ENCODE measurements at regions not wholly inside any gene's neighbourhood (a gene's known extent, or its start where the extent isn't known, plus 50 kb on each side); places are given as distances from the start of the nearest gene placed in this dataset.
A peak's percentile ranks its signal among the peaks of the same experiment; 100 is the strongest.
"Not testable (repeated sequence)": the region's sequence is repeated elsewhere in the genome, so short reads cannot be mapped to it uniquely, and the experiment has no call there.

DNA sequence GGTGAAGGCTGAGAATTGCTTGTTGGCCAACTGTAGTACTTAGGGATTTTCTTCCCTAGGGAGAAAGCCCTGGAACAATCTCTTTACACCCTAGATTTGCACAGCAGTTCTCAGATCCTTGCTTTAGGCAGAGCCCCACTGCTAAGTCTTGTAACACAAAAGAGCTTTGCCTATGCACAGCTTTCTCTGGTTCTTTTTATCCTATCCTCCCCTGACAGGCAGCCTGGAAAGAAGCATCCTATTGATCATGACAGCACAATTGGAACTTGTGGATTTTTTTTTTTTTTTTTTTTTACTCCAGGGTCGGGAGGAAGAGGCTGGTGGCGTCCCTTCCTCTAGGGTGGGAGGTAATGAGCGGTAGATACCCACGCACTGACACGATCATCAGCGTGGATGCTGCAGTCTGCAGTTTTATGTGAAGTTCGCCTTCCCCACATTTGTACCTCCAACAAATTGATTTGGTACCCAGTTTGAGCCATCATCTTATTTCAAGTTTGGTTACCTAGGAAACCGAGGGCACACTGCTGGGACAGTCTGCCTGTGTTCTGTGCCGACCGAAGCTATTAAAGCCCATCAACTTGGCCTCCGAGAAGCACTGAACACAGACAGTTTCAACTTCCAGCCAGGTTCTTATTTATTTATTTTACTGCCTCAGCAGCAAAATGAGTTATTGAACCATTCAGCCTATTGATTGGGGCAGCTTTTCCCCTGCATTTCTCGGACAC lies 110.1 kb downstream of the NRN1 start:
- DNase-seq = no peak

- DNase-seq = no peak
Observed at GRCh38 chr6:5894357-5894756, 112.4 kb downstream of the NRN1 start.

- no peak for DNase-seq
Observed at GRCh38 chr6:5893295-5893694, 113.4 kb downstream of the NRN1 start.

DNA sequence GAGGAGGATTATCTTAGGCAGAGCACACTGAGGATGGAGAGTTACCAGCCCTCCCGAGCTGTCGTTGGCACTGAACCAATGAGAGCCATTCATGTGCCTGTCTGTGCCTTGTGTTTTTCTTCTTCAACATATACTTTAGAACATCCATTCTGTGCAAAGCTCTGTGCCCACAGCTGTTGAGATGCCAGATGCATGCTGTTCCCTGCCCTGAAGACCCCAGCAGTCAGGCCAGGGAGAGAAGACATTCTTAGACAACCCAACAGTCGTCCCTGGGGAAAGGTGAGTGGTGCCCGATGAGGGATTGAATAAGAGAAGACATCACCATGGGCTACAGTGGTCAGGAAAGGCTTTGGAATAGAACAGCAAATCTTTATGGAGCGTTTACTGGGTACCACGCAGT lies 114.1 kb downstream of the NRN1 start:
- no peak for DNase-seq

GRCh38 chr6:5878792-5879191 lies 127.9 kb downstream of the NRN1 start:
- DNase-seq = no peak

GRCh38 chr6:5876076-5876475 lies 130.6 kb downstream of the NRN1 start:
- no peak for DNase-seq

DNA sequence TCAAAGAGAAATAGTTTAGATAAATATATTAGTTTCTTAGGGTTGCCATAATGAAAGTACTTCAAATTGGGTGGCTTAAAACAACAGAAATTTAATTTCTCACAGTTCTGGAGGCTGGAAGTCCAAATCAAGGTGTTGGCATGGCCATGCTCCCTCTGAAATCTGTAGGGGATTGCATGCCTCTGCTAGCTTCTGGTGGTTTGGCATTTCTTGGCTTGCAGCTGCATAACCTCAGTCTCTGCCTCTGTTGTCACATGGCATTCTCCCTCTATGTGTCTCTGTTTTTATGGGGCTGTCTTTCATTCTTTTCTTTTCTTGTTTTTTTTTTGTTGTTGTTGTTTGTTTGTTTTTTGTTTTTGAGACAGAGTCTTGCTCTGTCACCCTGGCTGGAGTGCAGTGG lies 132.7 kb downstream of the NRN1 start:
- DNase-seq = not testable (repeated sequence)

- no peak for DNase-seq
Observed at GRCh38 chr6:5871296-5871695, 135.4 kb downstream of the NRN1 start.

DNA sequence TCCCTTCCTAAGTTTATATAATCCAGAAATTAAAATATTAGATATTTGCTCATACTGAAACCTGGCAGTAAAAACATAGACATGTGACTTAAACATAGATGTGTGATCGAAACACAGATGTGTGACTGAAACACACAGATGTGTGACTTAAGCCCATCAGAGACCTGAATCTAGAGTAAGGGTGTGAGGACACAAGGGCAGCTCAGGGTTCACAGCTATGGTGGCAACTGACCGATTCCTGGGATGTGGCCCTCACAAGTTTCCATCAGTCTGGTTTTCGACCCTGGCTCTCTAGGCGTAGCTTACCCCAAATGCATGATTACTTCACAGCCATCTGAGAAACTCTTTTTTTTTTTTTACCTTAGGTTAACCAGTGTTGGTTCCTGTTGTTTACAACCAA lies 137.0 kb downstream of the NRN1 start:
- DNase-seq = no peak

GRCh38 chr6:5869261-5869660 lies 137.5 kb downstream of the NRN1 start:
- no peak for DNase-seq

GRCh38 chr6:5866547-5867051 lies 140.1 kb downstream of the NRN1 start:
- peak in 1 of 2 experiments; percentile 69 for DNase-seq

GRCh38 chr6:5865506-5866031 lies 141.2 kb downstream of the NRN1 start:
- DNase-seq = no peak

DNA sequence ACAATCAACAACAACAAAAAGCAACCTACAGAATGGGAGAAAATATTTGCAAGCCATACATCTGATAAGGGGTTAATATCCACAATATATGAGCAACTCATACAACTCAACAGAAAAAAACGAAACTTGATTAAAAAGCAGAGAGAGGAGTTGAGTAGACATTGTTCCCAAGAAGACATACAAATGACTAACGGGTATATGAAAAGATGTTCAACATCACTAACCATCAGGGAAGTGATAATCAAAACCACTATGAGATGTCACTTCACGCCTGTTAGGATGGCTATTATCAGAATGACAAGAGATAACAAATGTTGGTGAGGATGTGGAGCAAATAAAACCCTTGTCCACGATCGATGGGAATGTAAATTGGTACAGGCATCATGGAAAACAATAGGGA lies 145.9 kb downstream of the NRN1 start:
- DNase-seq = no peak

- DNase-seq = no peak
Observed at GRCh38 chr6:5855787-5856470, 150.8 kb downstream of the NRN1 start.

GRCh38 chr6:5854899-5855298 lies 151.8 kb downstream of the NRN1 start:
- no peak for DNase-seq

DNA sequence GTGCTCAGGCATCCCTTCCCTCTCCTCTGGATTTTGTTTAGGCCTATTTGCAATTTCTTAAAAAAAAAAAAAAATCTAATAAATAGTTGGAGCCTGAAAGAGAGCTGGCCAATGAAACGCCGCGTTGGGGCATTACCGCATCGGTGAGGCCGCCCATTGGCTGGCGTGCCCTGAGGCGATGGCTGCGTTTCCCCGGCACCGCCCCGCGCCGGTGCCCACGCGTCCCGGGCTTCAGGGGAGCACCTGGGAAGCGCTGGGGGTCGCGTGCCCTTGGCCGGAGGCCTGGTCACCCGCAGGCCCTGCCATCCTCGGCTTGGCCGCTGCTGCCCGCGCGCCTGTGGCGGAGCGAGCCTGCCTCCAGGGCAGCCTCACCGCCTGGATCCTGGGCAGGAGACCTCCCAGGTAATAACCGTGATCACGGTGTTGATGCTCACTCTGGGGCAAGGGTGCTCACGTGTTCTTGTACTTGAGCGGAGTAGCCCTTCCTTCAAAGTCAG lies 155.4 kb downstream of the NRN1 start:
- DNase-seq = no peak

GRCh38 chr6:5850848-5851255 lies 155.9 kb downstream of the NRN1 start:
- DNase-seq = no peak

DNA sequence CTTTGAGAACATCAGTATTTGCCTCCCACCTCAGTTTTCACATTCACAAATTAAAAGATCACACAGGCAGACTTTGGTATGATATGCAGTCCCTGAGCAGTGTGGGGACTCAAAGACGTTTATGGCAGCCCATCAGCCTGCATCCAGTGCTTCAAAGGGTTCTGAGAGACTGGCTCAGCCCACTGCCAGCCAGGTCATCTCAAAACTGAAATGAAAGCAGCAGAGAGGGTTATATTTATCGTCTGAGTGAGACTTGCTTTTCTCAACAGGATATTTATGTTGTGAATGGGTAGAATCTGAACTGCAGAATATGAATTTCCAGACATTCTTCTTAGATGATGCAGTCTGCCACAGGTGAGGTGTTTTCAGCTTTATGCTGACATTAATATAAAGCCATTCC lies 159.8 kb downstream of the NRN1 start:
- DNase-seq = no peak

DNA sequence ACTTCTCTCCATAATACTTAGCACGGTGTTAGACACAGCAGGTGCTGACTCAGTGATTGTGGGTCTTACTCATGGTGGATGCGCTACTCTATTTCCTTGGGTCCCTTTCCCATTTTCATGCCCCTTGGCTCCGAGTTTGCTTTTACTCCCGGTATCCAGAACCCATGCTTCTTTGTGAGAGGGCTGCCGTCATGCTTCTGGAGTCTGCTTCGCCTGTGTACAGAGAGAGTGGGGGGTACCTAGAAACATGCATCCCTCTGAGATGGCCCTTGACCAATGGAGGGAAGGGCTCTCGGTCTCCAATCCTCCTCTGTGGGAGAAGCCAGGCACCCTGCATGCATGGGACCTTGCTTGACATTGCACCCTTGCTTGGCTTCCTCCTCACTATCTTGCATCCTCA lies 160.4 kb downstream of the NRN1 start:
- no peak for DNase-seq

DNA sequence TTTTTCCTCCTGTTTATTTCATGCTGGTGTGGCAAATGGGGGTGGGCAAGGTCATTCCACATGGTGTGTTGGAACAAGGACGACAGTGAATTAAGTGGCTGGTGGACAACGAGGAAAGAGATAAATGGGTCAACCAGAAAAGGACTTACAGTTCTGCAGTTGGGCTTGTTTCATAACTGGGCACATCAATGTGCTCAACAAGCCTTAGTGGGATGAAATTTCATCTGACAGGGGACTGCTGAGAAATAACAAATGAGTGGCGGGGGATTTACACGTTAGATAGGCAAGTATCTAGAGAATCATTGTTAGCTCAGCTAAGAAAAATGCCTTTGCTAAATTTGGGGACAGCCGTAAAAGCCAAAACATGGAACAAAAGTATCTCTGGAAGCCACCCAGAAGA lies 163.6 kb downstream of the NRN1 start:
- DNase-seq = no peak

GRCh38 chr6:5840734-5841390 lies 165.9 kb downstream of the NRN1 start:
- DNase-seq = no peak

GRCh38 chr6:5838656-5839396 lies 167.9 kb downstream of the NRN1 start:
- DNase-seq = no peak

DNA sequence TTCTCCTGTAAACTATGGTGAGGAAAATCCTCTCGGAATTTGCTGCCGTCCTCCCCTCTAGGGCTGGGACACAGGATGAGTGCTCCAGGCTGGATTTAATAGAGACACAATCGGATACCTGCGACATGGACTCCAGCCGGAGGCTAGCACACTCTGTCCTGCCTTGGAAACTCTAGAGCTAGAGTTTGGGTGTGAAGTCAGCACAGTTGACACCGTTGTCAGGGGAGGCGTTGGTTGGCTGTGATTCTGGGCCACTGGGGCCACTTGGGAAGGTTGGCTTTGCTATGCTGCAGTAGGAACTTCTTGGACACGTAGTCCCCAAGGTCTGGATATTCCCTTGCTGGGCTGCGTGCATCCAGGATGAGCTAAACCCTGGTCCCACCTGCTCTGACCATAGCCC lies 169.4 kb downstream of the NRN1 start:
- no peak for DNase-seq

All from NCI-H446 (cell line).